ENCODE measurements at regions not wholly inside any gene's neighbourhood (a gene's known extent, or its start where the extent isn't known, plus 50 kb on each side); places are given as distances from the start of the nearest gene placed in this dataset.

DNA sequence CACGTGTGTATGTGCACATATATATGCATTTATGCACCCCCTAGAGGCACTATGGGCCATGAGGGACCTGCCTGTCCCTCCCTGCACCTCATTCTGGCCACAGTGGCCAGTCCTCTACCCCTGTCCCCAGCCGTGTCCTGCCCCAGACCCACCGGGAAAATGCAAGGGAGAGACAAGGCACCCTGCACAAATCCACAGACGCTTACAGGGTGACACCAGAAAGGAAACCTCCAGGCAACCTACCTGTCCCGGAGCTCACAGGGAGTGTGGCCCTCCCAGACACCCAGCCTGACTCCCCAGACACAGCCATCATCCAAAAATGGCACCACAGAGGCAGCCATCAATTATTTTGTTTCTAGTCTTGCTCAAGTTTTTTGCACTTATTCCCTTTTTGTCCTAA, 440.4 kb downstream of the SOX9 start:
- Histone ChIP-seq H3K36me3 (ENCODE audit: insufficient read depth) (no peaks in the 10 kb centered on the region), H3K4me3 (no peak overlapping the region), H3K9me2 (ENCODE audit: insufficient read depth) (no peaks in the 10 kb centered on the region), H3K4me1 (ENCODE audit: insufficient read depth) (no peaks in the 10 kb centered on the region; the same call in 1 of the 2 replicates), H4K20me1 (replicated peaks; ENCODE audit: insufficient read depth) (no peaks in the 10 kb centered on the region), H2AFZ (no peak overlapping the region), H3K27me3 (ENCODE audit: insufficient read depth) (no peaks in the 10 kb centered on the region), H3K27ac (ENCODE audit: low read depth) (no peak overlapping the region), H3K79me2 (replicated peaks; ENCODE audit: insufficient read depth) (no peaks in the 10 kb centered on the region), H3K4me2 (no peak overlapping the region), H3F3A (replicated peaks; ENCODE audit: low read depth) (no peaks in the 10 kb centered on the region)
- Mint-ChIP-seq H3K9me3 (no peaks in the 10 kb centered on the region), H3K36me3 (ENCODE audit: low read depth) (no peaks in the 10 kb centered on the region), H3K4me3 (no peak overlapping the region), H3K27me3 (ENCODE audit: insufficient read depth, low read depth, poor library complexity) (peaks cover 2% of the 10 kb centered on the region), H3K4me1 (peaks cover 5% of the 10 kb centered on the region; the same call in 2 of the 3 replicates), H3K27ac (no peak overlapping the region)
- TF ChIP-seq, protein P1, sequence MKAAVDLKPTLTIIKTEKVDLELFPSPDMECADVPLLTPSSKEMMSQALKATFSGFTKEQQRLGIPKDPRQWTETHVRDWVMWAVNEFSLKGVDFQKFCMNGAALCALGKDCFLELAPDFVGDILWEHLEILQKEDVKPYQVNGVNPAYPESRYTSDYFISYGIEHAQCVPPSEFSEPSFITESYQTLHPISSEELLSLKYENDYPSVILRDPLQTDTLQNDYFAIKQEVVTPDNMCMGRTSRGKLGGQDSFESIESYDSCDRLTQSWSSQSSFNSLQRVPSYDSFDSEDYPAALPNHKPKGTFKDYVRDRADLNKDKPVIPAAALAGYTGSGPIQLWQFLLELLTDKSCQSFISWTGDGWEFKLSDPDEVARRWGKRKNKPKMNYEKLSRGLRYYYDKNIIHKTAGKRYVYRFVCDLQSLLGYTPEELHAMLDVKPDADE (IDR thresholded peaks at IDR 0.05): no peak
- TF ChIP-seq ZNF331 (CRISPR knock-in tag; IDR thresholded peaks at IDR 0.05; ENCODE audit: low read depth) (no peak), JUNB (IDR thresholded peaks at IDR 0.05; ENCODE audit: unreplicated experiment) (no peak), STAT1 (IDR thresholded peaks at IDR 0.05; ENCODE audit: unreplicated experiment) (no peak), NANOG (IDR thresholded peaks at IDR 0.05; ENCODE audit: borderline replicate concordance) (no peak), CREB1 (CRISPR knock-in tag; IDR thresholded peaks at IDR 0.05; ENCODE audit: low read depth) (no peak), EZH2 (IDR thresholded peaks at IDR 0.05; ENCODE audit: low read depth, unreplicated experiment) (no peak), POLR2AphosphoS5 (IDR thresholded peaks at IDR 0.05; ENCODE audit: low read depth) (no peak), EZH2phosphoT487 (IDR thresholded peaks at IDR 0.05; ENCODE audit: unreplicated experiment) (no peak), ZNF114 (CRISPR knock-in tag; IDR thresholded peaks at IDR 0.05) (no peak)
- TF ChIP-seq, protein P2, sequence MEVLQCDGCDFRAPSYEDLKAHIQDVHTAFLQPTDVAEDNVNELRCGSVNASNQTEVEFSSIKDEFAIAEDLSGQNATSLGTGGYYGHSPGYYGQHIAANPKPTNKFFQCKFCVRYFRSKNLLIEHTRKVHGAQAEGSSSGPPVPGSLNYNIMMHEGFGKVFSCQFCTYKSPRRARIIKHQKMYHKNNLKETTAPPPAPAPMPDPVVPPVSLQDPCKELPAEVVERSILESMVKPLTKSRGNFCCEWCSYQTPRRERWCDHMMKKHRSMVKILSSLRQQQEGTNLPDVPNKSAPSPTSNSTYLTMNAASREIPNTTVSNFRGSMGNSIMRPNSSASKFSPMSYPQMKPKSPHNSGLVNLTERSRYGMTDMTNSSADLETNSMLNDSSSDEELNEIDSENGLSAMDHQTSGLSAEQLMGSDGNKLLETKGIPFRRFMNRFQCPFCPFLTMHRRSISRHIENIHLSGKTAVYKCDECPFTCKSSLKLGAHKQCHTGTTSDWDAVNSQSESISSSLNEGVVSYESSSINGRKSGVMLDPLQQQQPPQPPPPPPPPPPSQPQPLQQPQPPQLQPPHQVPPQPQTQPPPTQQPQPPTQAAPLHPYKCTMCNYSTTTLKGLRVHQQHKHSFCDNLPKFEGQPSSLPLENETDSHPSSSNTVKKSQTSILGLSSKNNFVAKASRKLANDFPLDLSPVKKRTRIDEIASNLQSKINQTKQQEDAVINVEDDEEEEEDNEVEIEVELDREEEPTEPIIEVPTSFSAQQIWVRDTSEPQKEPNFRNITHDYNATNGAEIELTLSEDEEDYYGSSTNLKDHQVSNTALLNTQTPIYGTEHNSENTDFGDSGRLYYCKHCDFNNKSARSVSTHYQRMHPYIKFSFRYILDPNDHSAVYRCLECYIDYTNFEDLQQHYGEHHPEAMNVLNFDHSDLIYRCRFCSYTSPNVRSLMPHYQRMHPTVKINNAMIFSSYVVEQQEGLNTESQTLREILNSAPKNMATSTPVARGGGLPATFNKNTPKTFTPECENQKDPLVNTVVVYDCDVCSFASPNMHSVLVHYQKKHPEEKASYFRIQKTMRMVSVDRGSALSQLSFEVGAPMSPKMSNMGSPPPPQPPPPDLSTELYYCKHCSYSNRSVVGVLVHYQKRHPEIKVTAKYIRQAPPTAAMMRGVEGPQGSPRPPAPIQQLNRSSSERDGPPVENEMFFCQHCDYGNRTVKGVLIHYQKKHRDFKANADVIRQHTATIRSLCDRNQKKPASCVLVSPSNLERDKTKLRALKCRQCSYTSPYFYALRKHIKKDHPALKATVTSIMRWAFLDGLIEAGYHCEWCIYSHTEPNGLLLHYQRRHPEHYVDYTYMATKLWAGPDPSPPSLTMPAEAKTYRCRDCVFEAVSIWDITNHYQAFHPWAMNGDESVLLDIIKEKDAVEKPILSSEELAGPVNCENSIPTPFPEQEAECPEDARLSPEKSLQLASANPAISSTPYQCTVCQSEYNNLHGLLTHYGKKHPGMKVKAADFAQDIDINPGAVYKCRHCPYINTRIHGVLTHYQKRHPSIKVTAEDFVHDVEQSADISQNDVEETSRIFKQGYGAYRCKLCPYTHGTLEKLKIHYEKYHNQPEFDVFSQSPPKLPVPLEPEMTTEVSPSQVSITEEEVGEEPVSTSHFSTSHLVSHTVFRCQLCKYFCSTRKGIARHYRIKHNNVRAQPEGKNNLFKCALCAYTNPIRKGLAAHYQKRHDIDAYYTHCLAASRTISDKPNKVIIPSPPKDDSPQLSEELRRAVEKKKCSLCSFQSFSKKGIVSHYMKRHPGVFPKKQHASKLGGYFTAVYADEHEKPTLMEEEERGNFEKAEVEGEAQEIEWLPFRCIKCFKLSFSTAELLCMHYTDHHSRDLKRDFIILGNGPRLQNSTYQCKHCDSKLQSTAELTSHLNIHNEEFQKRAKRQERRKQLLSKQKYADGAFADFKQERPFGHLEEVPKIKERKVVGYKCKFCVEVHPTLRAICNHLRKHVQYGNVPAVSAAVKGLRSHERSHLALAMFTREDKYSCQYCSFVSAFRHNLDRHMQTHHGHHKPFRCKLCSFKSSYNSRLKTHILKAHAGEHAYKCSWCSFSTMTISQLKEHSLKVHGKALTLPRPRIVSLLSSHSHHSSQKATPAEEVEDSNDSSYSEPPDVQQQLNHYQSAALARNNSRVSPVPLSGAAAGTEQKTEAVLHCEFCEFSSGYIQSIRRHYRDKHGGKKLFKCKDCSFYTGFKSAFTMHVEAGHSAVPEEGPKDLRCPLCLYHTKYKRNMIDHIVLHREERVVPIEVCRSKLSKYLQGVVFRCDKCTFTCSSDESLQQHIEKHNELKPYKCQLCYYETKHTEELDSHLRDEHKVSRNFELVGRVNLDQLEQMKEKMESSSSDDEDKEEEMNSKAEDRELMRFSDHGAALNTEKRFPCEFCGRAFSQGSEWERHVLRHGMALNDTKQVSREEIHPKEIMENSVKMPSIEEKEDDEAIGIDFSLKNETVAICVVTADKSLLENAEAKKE (CRISPR knock-in tag; IDR thresholded peaks at IDR 0.05): no peak
- TF ChIP-seq, protein P3, sequence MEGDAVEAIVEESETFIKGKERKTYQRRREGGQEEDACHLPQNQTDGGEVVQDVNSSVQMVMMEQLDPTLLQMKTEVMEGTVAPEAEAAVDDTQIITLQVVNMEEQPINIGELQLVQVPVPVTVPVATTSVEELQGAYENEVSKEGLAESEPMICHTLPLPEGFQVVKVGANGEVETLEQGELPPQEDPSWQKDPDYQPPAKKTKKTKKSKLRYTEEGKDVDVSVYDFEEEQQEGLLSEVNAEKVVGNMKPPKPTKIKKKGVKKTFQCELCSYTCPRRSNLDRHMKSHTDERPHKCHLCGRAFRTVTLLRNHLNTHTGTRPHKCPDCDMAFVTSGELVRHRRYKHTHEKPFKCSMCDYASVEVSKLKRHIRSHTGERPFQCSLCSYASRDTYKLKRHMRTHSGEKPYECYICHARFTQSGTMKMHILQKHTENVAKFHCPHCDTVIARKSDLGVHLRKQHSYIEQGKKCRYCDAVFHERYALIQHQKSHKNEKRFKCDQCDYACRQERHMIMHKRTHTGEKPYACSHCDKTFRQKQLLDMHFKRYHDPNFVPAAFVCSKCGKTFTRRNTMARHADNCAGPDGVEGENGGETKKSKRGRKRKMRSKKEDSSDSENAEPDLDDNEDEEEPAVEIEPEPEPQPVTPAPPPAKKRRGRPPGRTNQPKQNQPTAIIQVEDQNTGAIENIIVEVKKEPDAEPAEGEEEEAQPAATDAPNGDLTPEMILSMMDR (conservative IDR thresholded peaks at IDR 0.05; ENCODE audit: low read depth in 2 of 2): no peak
- TF ChIP-seq, protein P4, sequence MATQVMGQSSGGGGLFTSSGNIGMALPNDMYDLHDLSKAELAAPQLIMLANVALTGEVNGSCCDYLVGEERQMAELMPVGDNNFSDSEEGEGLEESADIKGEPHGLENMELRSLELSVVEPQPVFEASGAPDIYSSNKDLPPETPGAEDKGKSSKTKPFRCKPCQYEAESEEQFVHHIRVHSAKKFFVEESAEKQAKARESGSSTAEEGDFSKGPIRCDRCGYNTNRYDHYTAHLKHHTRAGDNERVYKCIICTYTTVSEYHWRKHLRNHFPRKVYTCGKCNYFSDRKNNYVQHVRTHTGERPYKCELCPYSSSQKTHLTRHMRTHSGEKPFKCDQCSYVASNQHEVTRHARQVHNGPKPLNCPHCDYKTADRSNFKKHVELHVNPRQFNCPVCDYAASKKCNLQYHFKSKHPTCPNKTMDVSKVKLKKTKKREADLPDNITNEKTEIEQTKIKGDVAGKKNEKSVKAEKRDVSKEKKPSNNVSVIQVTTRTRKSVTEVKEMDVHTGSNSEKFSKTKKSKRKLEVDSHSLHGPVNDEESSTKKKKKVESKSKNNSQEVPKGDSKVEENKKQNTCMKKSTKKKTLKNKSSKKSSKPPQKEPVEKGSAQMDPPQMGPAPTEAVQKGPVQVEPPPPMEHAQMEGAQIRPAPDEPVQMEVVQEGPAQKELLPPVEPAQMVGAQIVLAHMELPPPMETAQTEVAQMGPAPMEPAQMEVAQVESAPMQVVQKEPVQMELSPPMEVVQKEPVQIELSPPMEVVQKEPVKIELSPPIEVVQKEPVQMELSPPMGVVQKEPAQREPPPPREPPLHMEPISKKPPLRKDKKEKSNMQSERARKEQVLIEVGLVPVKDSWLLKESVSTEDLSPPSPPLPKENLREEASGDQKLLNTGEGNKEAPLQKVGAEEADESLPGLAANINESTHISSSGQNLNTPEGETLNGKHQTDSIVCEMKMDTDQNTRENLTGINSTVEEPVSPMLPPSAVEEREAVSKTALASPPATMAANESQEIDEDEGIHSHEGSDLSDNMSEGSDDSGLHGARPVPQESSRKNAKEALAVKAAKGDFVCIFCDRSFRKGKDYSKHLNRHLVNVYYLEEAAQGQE (IDR thresholded peaks at IDR 0.05; ENCODE audit: unreplicated experiment): no peak
- ATAC-seq (no peak), DNase-seq (ENCODE audit: low spot score) (no peak)

Data from GM23338 (cell line).